ENCODE measurements at regions not wholly inside any gene's neighbourhood (a gene's known extent, or its start where the extent isn't known, plus 50 kb on each side); places are given as distances from the start of the nearest gene placed in this dataset.

GRCh38 chr22:49155770-49156580 is 671.7 kb downstream of the BRD1 start:
- TF ChIP-seq EZH2phosphoT487 (IDR thresholded peaks at IDR 0.05; ENCODE audit: unreplicated experiment) (no peak), REST (IDR thresholded peaks at IDR 0.05; ENCODE audit: unreplicated experiment) (no peak), CTCF (conservative IDR thresholded peaks at IDR 0.05; ENCODE audit: low read depth in 2 of 2) (no peak), POLR2AphosphoS5 (IDR thresholded peaks at IDR 0.05; ENCODE audit: low read depth) (no peak), EZH2 (IDR thresholded peaks at IDR 0.05; ENCODE audit: low read depth, unreplicated experiment) (no peak), ZNF114 (CRISPR knock-in tag; IDR thresholded peaks at IDR 0.05) (no peak), ZNF331 (CRISPR knock-in tag; IDR thresholded peaks at IDR 0.05; ENCODE audit: low read depth) (no peak), JUNB (IDR thresholded peaks at IDR 0.05; ENCODE audit: unreplicated experiment) (no peak), CREB1 (CRISPR knock-in tag; IDR thresholded peaks at IDR 0.05; ENCODE audit: low read depth) (no peak)
- TF ChIP-seq, protein P1, sequence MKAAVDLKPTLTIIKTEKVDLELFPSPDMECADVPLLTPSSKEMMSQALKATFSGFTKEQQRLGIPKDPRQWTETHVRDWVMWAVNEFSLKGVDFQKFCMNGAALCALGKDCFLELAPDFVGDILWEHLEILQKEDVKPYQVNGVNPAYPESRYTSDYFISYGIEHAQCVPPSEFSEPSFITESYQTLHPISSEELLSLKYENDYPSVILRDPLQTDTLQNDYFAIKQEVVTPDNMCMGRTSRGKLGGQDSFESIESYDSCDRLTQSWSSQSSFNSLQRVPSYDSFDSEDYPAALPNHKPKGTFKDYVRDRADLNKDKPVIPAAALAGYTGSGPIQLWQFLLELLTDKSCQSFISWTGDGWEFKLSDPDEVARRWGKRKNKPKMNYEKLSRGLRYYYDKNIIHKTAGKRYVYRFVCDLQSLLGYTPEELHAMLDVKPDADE (IDR thresholded peaks at IDR 0.05), result no peak

All from GM23338 (cell line).